ENCODE measurements at regions not wholly inside any gene's neighbourhood (a gene's known extent, or its start where the extent isn't known, plus 50 kb on each side); places are given as distances from the start of the nearest gene placed in this dataset.
A peak's percentile ranks its signal among the peaks of the same experiment; 100 is the strongest.

DNA sequence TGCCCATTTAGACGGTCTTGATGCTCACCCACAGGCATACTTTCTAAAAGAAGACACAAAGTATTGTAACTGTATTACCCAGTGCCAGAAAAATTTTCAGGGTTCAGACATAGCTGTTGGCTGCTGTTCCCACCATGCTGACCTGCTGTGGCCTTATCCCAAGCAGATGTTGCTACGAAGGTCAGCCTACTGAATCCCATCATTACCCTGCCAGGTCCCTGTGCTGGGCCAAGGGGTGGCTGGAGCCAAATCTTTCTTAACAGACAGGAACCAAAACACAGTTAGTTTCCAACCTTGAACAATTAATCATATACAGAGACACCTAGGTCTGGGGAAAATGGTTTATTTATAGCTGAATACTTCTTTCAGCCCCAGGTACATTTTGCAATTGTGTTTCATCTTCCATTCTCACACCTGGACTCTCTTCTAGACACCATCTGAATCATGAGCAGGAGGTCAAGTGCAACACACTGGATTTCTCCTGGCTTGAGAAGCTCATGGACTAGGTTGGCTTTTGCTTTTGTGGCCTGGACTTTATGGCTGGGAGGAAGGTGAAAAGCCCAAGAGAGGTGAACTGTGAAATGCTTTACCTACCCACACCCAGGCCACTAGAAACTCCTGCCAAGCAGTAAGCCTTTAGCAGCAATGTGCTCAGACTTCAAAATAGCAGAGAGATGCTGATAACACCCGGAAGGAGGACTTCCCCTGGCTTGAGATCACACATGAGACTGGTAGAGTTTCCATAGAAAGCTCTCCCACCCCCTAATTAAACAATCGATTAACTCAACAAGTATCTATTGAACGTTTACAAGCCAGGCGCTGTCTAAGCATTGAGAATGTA lies 150.1 kb downstream of the SUDS3 start:
- H3K27me3 ChIP-seq, result no peaks in the 10 kb centered on the region
- no peak for TF ChIP-seq POLR2A (IDR thresholded peaks at IDR 0.05)
- H3K36me3 ChIP-seq (replicated peaks in 1 of 2; ENCODE audit: insufficient read depth in 1 of 2, low read depth in 2 of 2), result no peaks in the 10 kb centered on the region
- peaks cover 6% of the 10 kb centered on the region for H3K4me1 ChIP-seq
- intact Hi-C loops (cut with DNase I), result no loop called here
- H3K4me3 ChIP-seq, result no peak overlapping the region
- WGBS, 2 donors, result 29 to 39% methylated on average over 6 of the region's 6 CpGs
- ATAC-seq (peak; percentile 40), DNase-seq (peak in 2 of 4 donors; percentile 12 to 26)
- H3K9me3 ChIP-seq, result no peaks in the 10 kb centered on the region
- no peak overlapping the region for H3K27ac ChIP-seq

DNA sequence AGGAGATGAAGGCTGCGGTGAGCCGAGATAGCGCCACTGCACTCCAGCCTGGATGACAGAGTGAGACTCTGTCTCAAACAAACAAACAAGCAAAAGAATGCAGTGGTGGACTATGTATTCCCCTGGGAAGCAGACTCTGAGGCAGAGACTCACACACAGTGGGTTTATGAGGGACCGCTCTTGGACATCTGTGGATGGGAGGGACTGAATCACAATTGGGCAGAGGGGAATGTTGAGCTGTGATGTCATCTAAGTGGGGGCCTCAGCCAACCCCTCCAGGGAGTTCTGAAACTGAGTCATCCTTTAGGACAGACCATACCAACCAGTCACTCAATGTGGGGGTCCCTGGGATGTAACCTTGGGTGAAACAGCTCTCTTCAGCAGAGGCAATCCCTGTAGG lies 151.0 kb downstream of the SUDS3 start:
- TF ChIP-seq, protein P1, sequence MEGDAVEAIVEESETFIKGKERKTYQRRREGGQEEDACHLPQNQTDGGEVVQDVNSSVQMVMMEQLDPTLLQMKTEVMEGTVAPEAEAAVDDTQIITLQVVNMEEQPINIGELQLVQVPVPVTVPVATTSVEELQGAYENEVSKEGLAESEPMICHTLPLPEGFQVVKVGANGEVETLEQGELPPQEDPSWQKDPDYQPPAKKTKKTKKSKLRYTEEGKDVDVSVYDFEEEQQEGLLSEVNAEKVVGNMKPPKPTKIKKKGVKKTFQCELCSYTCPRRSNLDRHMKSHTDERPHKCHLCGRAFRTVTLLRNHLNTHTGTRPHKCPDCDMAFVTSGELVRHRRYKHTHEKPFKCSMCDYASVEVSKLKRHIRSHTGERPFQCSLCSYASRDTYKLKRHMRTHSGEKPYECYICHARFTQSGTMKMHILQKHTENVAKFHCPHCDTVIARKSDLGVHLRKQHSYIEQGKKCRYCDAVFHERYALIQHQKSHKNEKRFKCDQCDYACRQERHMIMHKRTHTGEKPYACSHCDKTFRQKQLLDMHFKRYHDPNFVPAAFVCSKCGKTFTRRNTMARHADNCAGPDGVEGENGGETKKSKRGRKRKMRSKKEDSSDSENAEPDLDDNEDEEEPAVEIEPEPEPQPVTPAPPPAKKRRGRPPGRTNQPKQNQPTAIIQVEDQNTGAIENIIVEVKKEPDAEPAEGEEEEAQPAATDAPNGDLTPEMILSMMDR (IDR thresholded peaks at IDR 0.05), result no peak
- TF ChIP-seq POLR2A (IDR thresholded peaks at IDR 0.05), result no peak
- ATAC-seq (no peak), DNase-seq (no peak)
- Histone ChIP-seq H3K9me3 (no peaks in the 10 kb centered on the region), H3K4me1 (peaks cover 6% of the 10 kb centered on the region), H3K36me3 (replicated peaks in 1 of 2; ENCODE audit: insufficient read depth in 1 of 2, low read depth in 2 of 2) (no peaks in the 10 kb centered on the region), H3K27me3 (no peaks in the 10 kb centered on the region), H3K4me3 (no peak overlapping the region), H3K27ac (no peak overlapping the region)
- WGBS, 2 donors, result 94 to 95% methylated on average over 4 of the region's 4 CpGs
- intact Hi-C loops (cut with DNase I), result no loop called here

DNA sequence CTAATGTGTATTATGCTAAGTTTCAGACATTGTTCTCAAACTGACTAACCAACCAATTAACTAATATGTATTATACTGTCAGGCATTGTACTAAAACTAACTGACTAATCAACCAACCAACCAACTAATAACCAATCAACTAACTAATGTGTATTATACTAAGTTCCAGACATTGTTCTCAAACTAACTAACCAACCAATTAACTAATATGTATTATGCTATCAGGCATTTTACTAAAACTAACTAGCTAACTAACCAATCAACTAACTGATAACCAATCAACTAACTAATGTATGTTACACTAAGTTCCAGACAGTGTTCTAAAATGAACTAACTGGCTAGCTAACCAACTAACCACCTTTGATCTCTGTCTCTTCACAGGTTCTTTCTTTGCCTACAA lies 152.3 kb downstream of the SUDS3 start:
- ATAC-seq, result no peak
- intact Hi-C loops (cut with DNase I), result no loop called here

DNA sequence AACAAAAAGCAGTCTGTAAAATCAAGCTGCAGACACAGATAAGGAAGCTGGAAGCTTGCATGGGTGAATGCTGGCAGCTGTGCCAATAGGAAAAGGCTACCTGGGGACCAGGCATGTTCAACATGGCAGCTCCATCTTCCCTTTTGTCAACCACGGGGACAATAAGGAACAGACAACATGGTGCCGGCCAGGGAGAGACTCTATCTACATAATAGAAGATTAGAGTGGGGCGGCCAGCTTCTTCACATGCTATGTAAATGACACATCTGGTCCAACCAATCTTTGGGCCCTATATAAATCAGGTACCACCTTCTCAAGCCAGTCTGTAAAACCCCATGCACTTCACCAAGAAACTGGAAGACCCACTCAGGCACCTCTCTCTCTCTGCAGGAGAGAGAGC lies 157.6 kb downstream of the SUDS3 start:
- 42 to 64% methylated on average over 3 of the region's 3 CpGs for WGBS, 2 donors
- H3K36me3 ChIP-seq (replicated peaks in 1 of 2; ENCODE audit: insufficient read depth in 1 of 2, low read depth in 2 of 2), result no peaks in the 10 kb centered on the region
- no peaks in the 10 kb centered on the region for H3K27me3 ChIP-seq
- no peak for DNase-seq
- H3K4me3 ChIP-seq, result no peak overlapping the region
- H3K27ac ChIP-seq, result no peak overlapping the region
- TF ChIP-seq POLR2A (IDR thresholded peaks at IDR 0.05), result no peak
- TF ChIP-seq, protein P1 (IDR thresholded peaks at IDR 0.05), result no peak
- H3K4me1 ChIP-seq, result no peaks in the 10 kb centered on the region
- ATAC-seq, result no peak
- no peaks in the 10 kb centered on the region for H3K9me3 ChIP-seq
- intact Hi-C loops (cut with DNase I), result no loop called here

More for the DNA sequence above, 152.3 kb downstream of the SUDS3 start:
- no peak for DNase-seq
- Histone ChIP-seq H3K4me3 (no peak overlapping the region), H3K9me3 (no peaks in the 10 kb centered on the region), H3K27ac (no peak overlapping the region), H3K4me1 (peaks cover 6% of the 10 kb centered on the region), H3K36me3 (replicated peaks in 1 of 2; ENCODE audit: insufficient read depth in 1 of 2, low read depth in 2 of 2) (no peaks in the 10 kb centered on the region), H3K27me3 (no peaks in the 10 kb centered on the region)
- TF ChIP-seq POLR2A (IDR thresholded peaks at IDR 0.05), result no peak
- TF ChIP-seq, protein P1 (IDR thresholded peaks at IDR 0.05), result no peak

DNA sequence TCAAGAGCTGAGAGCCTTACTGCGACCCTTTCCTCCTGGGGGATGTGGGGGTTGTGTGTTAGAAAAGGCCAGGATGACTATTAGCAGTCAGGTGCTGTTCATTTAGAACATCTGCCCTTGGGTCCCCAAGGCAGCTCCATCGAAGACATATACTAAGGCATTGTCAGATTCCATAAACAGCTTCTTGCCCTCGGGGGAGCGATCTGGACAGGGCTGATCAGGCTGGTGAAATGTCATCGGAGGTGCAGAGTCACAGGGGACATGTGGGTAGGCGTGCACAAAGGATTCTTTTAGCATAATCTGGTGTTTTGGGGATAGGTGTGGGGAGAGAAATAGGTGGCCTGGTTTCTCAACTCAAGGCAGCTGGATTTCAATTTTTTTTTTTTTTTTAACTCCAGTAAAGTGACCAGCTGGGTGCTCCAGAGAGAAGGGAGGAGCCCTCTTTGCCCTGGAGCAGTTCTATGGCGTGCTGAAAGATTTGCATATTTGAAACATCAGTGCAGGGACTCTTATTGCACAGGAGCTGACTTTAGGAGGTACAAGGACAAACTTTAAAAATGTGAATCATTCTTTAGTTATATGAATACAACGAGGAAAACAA lies 160.1 kb downstream of the SUDS3 start:
- TF ChIP-seq, protein P1 (IDR thresholded peaks at IDR 0.05), result no peak
- TF ChIP-seq POLR2A (IDR thresholded peaks at IDR 0.05), result no peak
- no peak for DNase-seq
- WGBS, 2 donors, result 59 to 67% methylated on average over 8 of the region's 8 CpGs
- Histone ChIP-seq H3K4me1 (no peaks in the 10 kb centered on the region), H3K36me3 (replicated peaks in 1 of 2; ENCODE audit: insufficient read depth in 1 of 2, low read depth in 2 of 2) (no peaks in the 10 kb centered on the region), H3K27ac (no peak overlapping the region), H3K9me3 (no peaks in the 10 kb centered on the region), H3K4me3 (no peak overlapping the region), H3K27me3 (no peaks in the 10 kb centered on the region)
- intact Hi-C loops (cut with DNase I), result no loop called here
- ATAC-seq, result no peak
